AG10803 (cell line): ENCODE measurements at regions not wholly inside any gene's neighbourhood (a gene's known extent, or its start where the extent isn't known, plus 50 kb on each side); places are given as distances from the start of the nearest gene placed in this dataset.
A peak's percentile ranks its signal among the peaks of the same experiment; 100 is the strongest.

ENCODE experiments used
- DNase-seq: peaks from one replicate; pipeline ENCODE4 v3.0.0; 2010; ENCODE audit warnings: low read depth
- H3K4me3 ChIP-seq: 2 replicates; pipeline ENCODE4 v1.5.1; 2011; ENCODE audit warnings: mild to moderate bottlenecking, low read length, control low read depth
- CTCF ChIP-seq: conservative IDR thresholded peaks from 2 replicates; pipeline ENCODE4 v1.5.1; 2011; ENCODE audit warnings: mild to moderate bottlenecking, low read length, control low read depth, inconsistent platforms

- no peak overlapping the region for H3K4me3 ChIP-seq
- no peak for TF ChIP-seq CTCF
- DNase-seq, result no peak
Measured at GRCh38 chr5:3511934-3512333, 83.7 kb upstream of the IRX1 start.

GRCh38 chr5:3511519-3511918 is 84.1 kb upstream of the IRX1 start:
- DNase-seq, result no peak
- TF ChIP-seq CTCF, result no peak
- H3K4me3 ChIP-seq, result no peak overlapping the region

GRCh38 chr5:3510642-3511417 is 84.8 kb upstream of the IRX1 start:
- DNase-seq, result no peak
- TF ChIP-seq CTCF, result no peak
- no peak overlapping the region for H3K4me3 ChIP-seq

GRCh38 chr5:3509290-3509689 is 86.3 kb upstream of the IRX1 start:
- no peak overlapping the region for H3K4me3 ChIP-seq
- no peak for DNase-seq
- TF ChIP-seq CTCF, result 0 out of 2 replicates have a peak, but pooled peaks have one; percentile 3

GRCh38 chr5:3508395-3508794 is 87.2 kb upstream of the IRX1 start:
- H3K4me3 ChIP-seq, result no peak overlapping the region
- no peak for DNase-seq

GRCh38 chr5:3490957-3491507 is 104.6 kb upstream of the IRX1 start:
- no peak for TF ChIP-seq CTCF
- DNase-seq, result no peak
- no peak overlapping the region for H3K4me3 ChIP-seq

More at GRCh38 chr5:3508395-3508794, 87.2 kb upstream of the IRX1 start:
- TF ChIP-seq CTCF, result no peak

GRCh38 chr5:3489239-3489843 is 106.3 kb upstream of the IRX1 start:
- DNase-seq, result no peak

More at GRCh38 chr5:3489239-3489843, 106.3 kb upstream of the IRX1 start:
- TF ChIP-seq CTCF, result no peak
- no peak overlapping the region for H3K4me3 ChIP-seq
